H9 (cell line): ENCODE measurements at regions not wholly inside any gene's neighbourhood (a gene's known extent, or its start where the extent isn't known, plus 50 kb on each side); places are given as distances from the start of the nearest gene placed in this dataset.

Experiments
- DNase-seq: peaks from one replicate; pipeline ENCODE4 v3.0.0-alpha.2; 2017
- H2AFZ ChIP-seq: one replicate; pipeline ENCODE4 v1.6.1; 2013; ENCODE audit warnings: mild to moderate bottlenecking, low read length, control low read depth, moderate library complexity
- H2AK5ac ChIP-seq: 2 replicates; pipeline ENCODE4 v1.6.1; 2013; ENCODE audit warnings: low read length, control low read depth, mixed read lengths; ENCODE audit not compliant: insufficient read length
- H2BK120ac ChIP-seq: one replicate; pipeline ENCODE4 v1.6.1; 2013; ENCODE audit warnings: low read depth, mild to moderate bottlenecking, low read length, control low read depth, inconsistent platforms; ENCODE audit not compliant: poor library complexity, severe bottlenecking
- H2BK12ac ChIP-seq: 2 replicates; pipeline ENCODE4 v1.6.1; 2013; ENCODE audit warnings: low read length, control low read depth, mixed read lengths, low read depth; ENCODE audit not compliant: insufficient read length
- H2BK15ac ChIP-seq: 2 replicates; pipeline ENCODE4 v1.6.1; 2013; ENCODE audit warnings: low read depth, low read length, control low read depth
- H2BK20ac ChIP-seq: one replicate; pipeline ENCODE4 v1.6.1; 2013; ENCODE audit warnings: low read depth, mild to moderate bottlenecking, low read length, control low read depth, inconsistent platforms; ENCODE audit not compliant: poor library complexity, severe bottlenecking
- H2BK5ac ChIP-seq: 2 replicates; pipeline ENCODE4 v1.6.1; 2013; ENCODE audit warnings: low read length, control low read depth, mixed read lengths; ENCODE audit not compliant: insufficient read length
- H3K14ac ChIP-seq: 2 replicates; pipeline ENCODE4 v1.6.1; 2013; ENCODE audit warnings: low read length, control low read depth; ENCODE audit not compliant: insufficient read depth
- H3K18ac ChIP-seq: 2 replicates; pipeline ENCODE4 v1.6.1; 2013; ENCODE audit warnings: low read depth, mild to moderate bottlenecking, mixed read lengths, low read length, control low read depth; ENCODE audit not compliant: insufficient read length
- H3K23ac ChIP-seq: 2 replicates; pipeline ENCODE4 v1.6.1; 2013; ENCODE audit warnings: low read length, control low read depth, mixed read lengths, low read depth; ENCODE audit not compliant: insufficient read length
- H3K23me2 ChIP-seq: 2 replicates; pipeline ENCODE4 v1.6.1; 2013; ENCODE audit warnings: low read depth, mild to moderate bottlenecking, mixed read lengths, low read length, control low read depth; ENCODE audit not compliant: insufficient read length, poor library complexity, severe bottlenecking
- H3K27ac ChIP-seq: 2 replicates; pipeline ENCODE4 v1.5.1; 2013; ENCODE audit warnings: low read length, control low read depth, mixed read lengths, low read depth; ENCODE audit not compliant: insufficient read length
- H3K27me3 ChIP-seq: 2 replicates; pipeline ENCODE4 v1.6.1; 2013; ENCODE audit warnings: low read length, control low read depth, inconsistent platforms; ENCODE audit not compliant: insufficient read depth
- H3K4ac ChIP-seq: 2 replicates; pipeline ENCODE4 v1.6.1; 2013; ENCODE audit warnings: low read depth, mild to moderate bottlenecking, control low read depth, inconsistent platforms, low read length, moderate library complexity
- H3K4me1 ChIP-seq: 2 replicates; pipeline ENCODE4 v1.6.1; 2013; ENCODE audit warnings: low read length, control low read depth, inconsistent platforms; ENCODE audit not compliant: insufficient read depth
- H3K4me2 ChIP-seq: 2 replicates; pipeline ENCODE4 v1.6.1; 2013; ENCODE audit warnings: low read length, control low read depth, mixed read lengths; ENCODE audit not compliant: insufficient read length, insufficient read depth
- H3K56ac ChIP-seq: 2 replicates; pipeline ENCODE4 v1.6.1; 2013; ENCODE audit warnings: low read depth, mild to moderate bottlenecking, mixed read lengths, low read length, control low read depth; ENCODE audit not compliant: insufficient read length
- H3K79me1 ChIP-seq: 2 replicates; pipeline ENCODE4 v1.6.1; 2013; ENCODE audit warnings: low read depth, mild to moderate bottlenecking, moderate library complexity, low read length, control low read depth, inconsistent platforms; ENCODE audit not compliant: insufficient read depth, poor library complexity, severe bottlenecking
- H3K79me2 ChIP-seq: 2 replicates; pipeline ENCODE4 v1.6.1; 2013; ENCODE audit warnings: low read length, control low read depth, inconsistent platforms; ENCODE audit not compliant: insufficient read depth
- H3K9ac ChIP-seq: 2 replicates; pipeline ENCODE4 v1.6.1; 2013; ENCODE audit warnings: low read length, control low read depth, mixed read lengths; ENCODE audit not compliant: insufficient read length; ENCODE audit errors: extremely low read depth
- H3K9me3 ChIP-seq: one replicate; pipeline ENCODE4 v1.6.1; 2013; ENCODE audit warnings: low read depth, low read length, inconsistent platforms; ENCODE audit not compliant: control insufficient read depth
- H3T11ph ChIP-seq: one replicate; pipeline ENCODE4 v1.6.1; 2013; ENCODE audit warnings: mild to moderate bottlenecking, low read length, control low read depth, inconsistent platforms
- H4K20me1 ChIP-seq: one replicate; pipeline ENCODE4 v1.6.1; 2013; ENCODE audit not compliant: control insufficient read depth, insufficient read length, insufficient read depth
- H4K5ac ChIP-seq: 2 replicates; pipeline ENCODE4 v1.6.1; 2013; ENCODE audit warnings: low read depth, mild to moderate bottlenecking, mixed read lengths, low read length, control low read depth; ENCODE audit not compliant: insufficient read length
- H4K8ac ChIP-seq: replicated peaks from 2 replicates; pipeline ENCODE4 v1.6.1; 2013; ENCODE audit warnings: low read length, control low read depth, mixed read lengths, low read depth; ENCODE audit not compliant: insufficient read length
- H4K91ac ChIP-seq: 2 replicates; pipeline ENCODE4 v1.6.1; 2013; ENCODE audit warnings: low read depth, mild to moderate bottlenecking, moderate library complexity, mixed read lengths, low read length, control low read depth; ENCODE audit not compliant: insufficient read length
- H3K27ac Mint-ChIP-seq, 3 experiments: 2 replicates in 2 of 3; 3 replicates in 1 of 3; pipeline ENCODE4 v1.8.0; 2020 to 2021; ENCODE audit warnings: mixed read lengths in 3 of 3, mild to moderate bottlenecking in 1 of 3, moderate library complexity in 1 of 3
- H3K27me3 Mint-ChIP-seq: 2 replicates; pipeline ENCODE4 v1.8.0; 2021; ENCODE audit warnings: low read depth, mild to moderate bottlenecking, moderate library complexity, mixed read lengths
- H3K36me3 Mint-ChIP-seq, 3 experiments: 2 replicates in 2 of 3; 3 replicates in 1 of 3; pipeline ENCODE4 v1.8.0; 2020 to 2021; ENCODE audit warnings: low read depth in 3 of 3, mixed read lengths in 3 of 3; ENCODE audit not compliant: insufficient read depth in 1 of 3
- H3K4me1 Mint-ChIP-seq, 2 experiments: 2 replicates each; pipeline ENCODE4 v1.8.0; 2020; ENCODE audit warnings: mixed read lengths in 2 of 2
- H3K4me3 Mint-ChIP-seq, 2 experiments: 2 replicates in 1 of 2; 3 replicates in 1 of 2; pipeline ENCODE4 v1.8.0; 2020 to 2021; ENCODE audit warnings: mild to moderate bottlenecking in 2 of 2, mixed read lengths in 2 of 2, moderate library complexity in 1 of 2
- H3K9me3 Mint-ChIP-seq, 2 experiments: 2 replicates in 1 of 2; 3 replicates in 1 of 2; pipeline ENCODE4 v1.8.0; 2020; ENCODE audit warnings: mild to moderate bottlenecking in 2 of 2, mixed read lengths in 2 of 2, moderate library complexity in 1 of 2
- CTCF ChIP-seq: fragments of 200-600 bp; sonication (generic); conservative IDR thresholded peaks from 3 replicates; pipeline ENCODE4 v1.8.0; 2021; ENCODE audit warnings: antibody characterized with exemption, mild to moderate bottlenecking
- WGBS: extraction: QIAGEN DNeasy Blood & Tissue Kit; methylation state at CpG from one replicate; pipeline ENCODE4 v1.1.7; 2013; ENCODE audit warnings: missing lambda C conversion rate, low lambda C conversion rate, mixed read lengths; ENCODE audit not compliant: insufficient read length; ENCODE audit errors: extremely low coverage; 5-methylcytosine and 5-hydroxymethylcytosine counted together

GRCh38 chr10:71009126-71009525 lies 120.8 kb upstream of the PCBD1 start:
- Histone ChIP-seq H2BK5ac (no peak overlapping the region), H3K23me2 (no peaks in the 10 kb centered on the region), H2BK120ac (no peak overlapping the region), H3T11ph (no peak overlapping the region), H3K4me1 (no peaks in the 10 kb centered on the region), H4K8ac (no peak overlapping the region), H3K4ac (no peak overlapping the region), H3K27me3 (no peaks in the 10 kb centered on the region), H4K5ac (no peak overlapping the region), H2BK20ac (no peak overlapping the region), H3K14ac (no peak overlapping the region), H3K9me3 (no peaks in the 10 kb centered on the region), H3K79me1 (no peaks in the 10 kb centered on the region), H4K20me1 (no peaks in the 10 kb centered on the region), H2AK5ac (no peak overlapping the region), H3K18ac (no peak overlapping the region), H3K4me2 (no peak overlapping the region), H3K79me2 (no peaks in the 10 kb centered on the region), H3K56ac (no peak overlapping the region), H4K91ac (no peak overlapping the region), H3K23ac (no peak overlapping the region), H2BK12ac (no peak overlapping the region), H3K9ac (no peak overlapping the region), H3K27ac (no peak overlapping the region), H2BK15ac (no peak overlapping the region), H2AFZ (no peak overlapping the region)
- DNase-seq, result no peak
- H3K27me3 Mint-ChIP-seq, result peaks cover 11% of the 10 kb centered on the region
- H3K27ac Mint-ChIP-seq, result no peak overlapping the region
- no CpG with 5 or more reads among the region's 16 CpGs for WGBS
- TF ChIP-seq CTCF, result no peak
- no peaks in the 10 kb centered on the region for H3K9me3 Mint-ChIP-seq
- peaks cover 17 to 37% of the 10 kb centered on the region in 2 experiments for H3K4me1 Mint-ChIP-seq
- no peaks in the 10 kb centered on the region for H3K36me3 Mint-ChIP-seq
- no peak overlapping the region for H3K4me3 Mint-ChIP-seq
